ENCODE measurements at regions not wholly inside any gene's neighbourhood (a gene's known extent, or its start where the extent isn't known, plus 50 kb on each side); places are given as distances from the start of the nearest gene placed in this dataset.

GRCh38 chr5:81803812-81804211, 52.9 kb upstream of the SSBP2 start:
- TF ChIP-seq CTCF (conservative IDR thresholded peaks at IDR 0.05 in 1 of 2, IDR thresholded peaks at IDR 0.05 in 1 of 2; ENCODE audit: low read depth in 1 of 2, low read length in 2 of 2), result no peak
- TF ChIP-seq EZH2 (IDR thresholded peaks at IDR 0.05; ENCODE audit: low read length, missing control alignments), result no peak
